Activated CD4-positive, alpha-beta T cell treated with anti-CD3 and anti-CD28 coated beads, Interleukin-2, Interleukin-4, amounts not matched to agents 100 ng/mL and 50 ng/mL, durations not matched to agents 16 hours and 8 hours (primary cell): ENCODE measurements at regions not wholly inside any gene's neighbourhood (a gene's known extent, or its start where the extent isn't known, plus 50 kb on each side); places are given as distances from the start of the nearest gene placed in this dataset.

Source experiments
- DNase-seq: peaks from one replicate; pipeline ENCODE4 v3.0.0-alpha.2; 2020; ENCODE audit warnings: low spot score

DNA sequence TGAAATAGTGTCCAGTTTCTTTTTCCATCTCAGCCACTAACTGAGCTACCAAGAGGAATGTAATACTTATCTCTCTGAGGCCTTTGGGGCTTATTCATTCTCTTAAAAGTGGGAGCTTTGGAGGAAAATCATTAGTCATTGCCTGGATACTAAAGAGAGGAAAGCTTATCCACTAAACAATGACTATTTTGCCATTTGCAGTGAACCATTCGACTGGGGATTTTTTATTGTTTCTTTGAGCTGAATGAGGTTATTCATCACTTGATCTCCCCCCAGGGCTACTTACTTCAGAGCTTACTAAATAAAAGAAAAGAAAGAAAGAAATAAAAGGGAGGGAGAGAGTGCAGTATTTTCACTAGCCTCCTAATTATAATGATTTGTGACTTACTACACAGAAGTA, 1329.5 kb upstream of the TENM3 start:
- no peak for DNase-seq

DNA sequence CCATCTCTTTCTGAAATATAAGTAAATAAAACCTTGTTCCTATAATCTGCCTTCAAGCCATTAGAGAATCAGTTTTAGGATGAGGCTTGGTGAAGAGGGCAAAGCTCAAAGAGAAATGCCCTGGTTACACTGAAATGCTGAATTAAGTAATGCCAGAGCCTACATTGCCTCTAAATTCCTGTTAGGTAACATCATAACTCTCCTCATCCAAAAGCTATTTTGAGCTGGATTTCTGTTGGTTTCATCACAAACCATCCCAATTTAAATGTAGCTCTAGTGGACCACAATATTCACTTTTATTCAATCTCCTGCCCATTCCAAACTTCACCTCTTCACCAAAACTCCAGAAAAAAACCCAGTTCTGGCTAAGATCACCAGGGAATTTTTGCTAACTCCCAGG, 1319.7 kb upstream of the TENM3 start:
- no peak for DNase-seq

DNA sequence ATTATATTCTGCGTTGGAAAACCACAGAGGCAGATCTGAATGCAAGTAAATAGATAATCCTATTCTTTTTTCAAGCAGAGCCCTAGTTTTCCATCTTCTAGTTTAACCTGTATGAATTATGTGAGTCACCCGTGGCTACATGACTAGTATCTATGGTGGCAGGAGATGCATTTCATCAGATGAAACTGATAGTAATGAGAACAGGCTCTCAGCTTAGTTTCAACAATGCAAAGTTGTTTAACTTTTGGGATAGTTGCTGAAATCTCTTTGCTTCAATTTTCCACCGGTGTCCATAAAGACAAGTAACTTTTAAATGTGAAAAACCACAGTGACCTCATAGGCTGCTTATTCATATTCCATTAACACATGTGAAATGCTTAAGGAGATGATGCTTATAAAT, 1317.4 kb upstream of the TENM3 start:
- DNase-seq, result no peak

DNA sequence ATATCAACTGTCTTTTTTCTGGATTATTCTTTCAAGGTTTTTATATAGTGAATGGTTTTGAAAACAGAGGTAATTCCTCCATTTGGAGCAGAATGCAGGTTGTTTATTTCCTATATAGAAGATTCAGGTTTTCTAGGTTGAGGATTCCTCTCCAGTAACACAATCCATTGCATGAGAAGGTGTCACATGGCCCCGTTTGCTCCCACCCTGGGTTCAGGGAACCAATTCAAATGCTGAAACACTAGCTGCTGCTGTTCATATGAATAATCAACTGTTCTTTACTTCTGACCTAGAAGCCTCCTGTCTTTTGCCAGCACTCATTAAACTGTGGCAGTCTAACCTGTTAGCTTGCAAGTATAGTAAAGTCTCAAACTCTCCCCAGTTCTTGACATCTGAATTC, 1316.9 kb upstream of the TENM3 start:
- DNase-seq, result no peak

DNA sequence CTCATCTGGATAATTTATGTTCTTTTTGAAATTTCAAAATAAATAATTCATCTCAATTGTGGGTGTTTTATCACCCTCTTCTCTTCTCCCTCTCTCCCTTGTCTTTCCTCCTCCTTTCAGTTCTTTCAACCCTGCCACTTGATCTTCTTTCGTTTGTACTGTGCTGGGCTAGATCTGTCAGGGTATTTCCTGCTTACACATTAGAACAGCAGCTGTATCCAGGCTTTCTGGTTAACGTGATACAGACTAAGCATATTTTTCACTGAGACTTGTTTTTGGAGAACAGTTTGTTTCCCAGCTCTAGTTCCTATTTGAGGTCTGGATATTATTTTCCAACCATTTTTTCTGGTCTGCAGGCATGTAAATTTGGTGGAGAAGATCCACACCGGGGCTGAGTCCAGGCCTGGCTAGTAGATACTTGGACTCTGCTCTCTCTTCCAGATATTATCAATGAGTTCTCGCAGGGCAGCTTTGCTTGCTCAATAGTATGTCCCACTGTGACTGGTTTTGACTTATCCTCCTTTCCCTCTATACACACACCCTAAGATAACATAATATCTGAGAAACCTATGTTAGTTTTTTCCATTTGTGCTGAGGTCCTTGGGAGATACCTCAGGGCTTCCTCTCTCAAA, 1310.7 kb upstream of the TENM3 start:
- no peak for DNase-seq

DNA sequence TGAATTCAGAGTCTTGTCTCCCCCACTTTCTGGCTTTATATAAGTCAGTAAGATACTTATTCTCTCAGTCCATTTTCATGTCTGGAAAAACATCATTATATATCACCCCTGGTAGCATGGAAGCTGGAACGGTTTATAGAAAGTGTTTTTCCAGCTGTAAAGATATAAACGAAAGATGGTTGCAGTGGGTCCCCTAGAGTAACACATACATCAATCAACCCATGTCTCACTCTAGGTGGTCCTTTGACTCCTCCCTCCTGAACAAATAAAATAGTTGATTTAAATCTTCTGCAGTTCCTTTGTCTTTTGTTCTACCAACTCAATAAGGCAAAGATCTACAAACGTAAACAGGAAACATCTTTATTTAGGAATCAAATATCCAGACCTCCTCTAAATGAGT, 1306.1 kb upstream of the TENM3 start:
- no peak for DNase-seq

DNA sequence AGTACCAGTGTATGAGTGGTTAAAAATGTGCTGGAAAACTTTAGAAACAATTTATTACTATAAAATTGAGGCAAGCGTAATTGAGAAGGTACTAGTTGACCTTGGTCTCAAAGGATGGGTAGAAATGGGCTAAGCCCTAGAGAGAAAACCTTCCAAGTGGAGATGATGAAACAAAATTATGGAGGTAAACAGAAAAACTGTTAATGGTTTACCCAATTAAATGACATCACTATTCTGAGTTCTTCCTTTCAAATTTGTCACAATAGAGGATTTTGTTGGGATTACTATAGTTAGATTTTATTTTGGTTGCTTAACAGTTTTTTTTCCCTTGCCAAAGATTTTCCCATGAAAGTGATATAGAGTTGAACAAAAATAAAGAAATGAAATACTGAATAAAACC, 1302.5 kb upstream of the TENM3 start:
- no peak for DNase-seq

DNA sequence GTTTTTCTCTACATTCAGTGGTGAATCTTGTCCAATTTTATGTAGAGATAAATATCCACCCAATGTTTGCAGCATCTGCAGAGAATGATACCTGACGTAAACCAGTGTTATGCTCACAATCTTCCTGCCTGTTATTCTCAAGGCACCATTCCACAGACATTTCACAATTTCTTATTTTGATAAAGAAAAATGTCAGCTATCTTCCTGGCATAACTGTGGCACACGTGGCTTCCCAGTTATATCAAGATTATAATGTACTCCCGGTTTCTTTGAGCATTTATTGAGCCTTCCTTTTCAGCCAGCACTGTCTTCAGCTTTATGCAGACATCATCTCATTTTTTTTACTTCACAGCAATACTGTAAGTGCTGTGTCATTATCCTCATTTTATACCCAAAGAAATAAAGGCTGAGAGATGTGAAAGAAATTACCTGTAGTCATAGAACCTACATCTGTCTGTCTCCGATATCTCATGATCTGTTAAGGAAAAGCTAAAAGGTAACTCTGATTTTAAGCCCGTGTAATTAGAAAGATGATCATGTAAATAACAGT, 1300.8 kb upstream of the TENM3 start:
- DNase-seq, result no peak

DNA sequence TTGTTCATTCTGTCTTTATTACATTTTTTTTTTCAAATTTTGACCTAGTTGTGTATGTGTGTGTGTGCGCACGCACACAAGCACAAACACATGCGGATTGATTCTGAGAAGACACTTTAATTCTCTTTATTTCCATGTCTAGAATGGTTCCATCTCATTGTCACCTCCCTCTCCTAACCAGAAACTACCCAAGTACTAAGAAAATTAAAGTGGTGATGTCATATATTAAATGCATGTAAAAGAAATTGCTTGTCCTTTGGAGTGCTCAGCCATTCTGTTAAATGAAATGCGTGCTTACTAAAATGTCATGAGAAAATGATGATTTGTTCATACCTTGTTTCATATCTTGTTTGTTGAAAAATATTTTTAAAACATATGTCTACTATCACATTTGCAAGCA, 1297.0 kb upstream of the TENM3 start:
- no peak for DNase-seq

DNA sequence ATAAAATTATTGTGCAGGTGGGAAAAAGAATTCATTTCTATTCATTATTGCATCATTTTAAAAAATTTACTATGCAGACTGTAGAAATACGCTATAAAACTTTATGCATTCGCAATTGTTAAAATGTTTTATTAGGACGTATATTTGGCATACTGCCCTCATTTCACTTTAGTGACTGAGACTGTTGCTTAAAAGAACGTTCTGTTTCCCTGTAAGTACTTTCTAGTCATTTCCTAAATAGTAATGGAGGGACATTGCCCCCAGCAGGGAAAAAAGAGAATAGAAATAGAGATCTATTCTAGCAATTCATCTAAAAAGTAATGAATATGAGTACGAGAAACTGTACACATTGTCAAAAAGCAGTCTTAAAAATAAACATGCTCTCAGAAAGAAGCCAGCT, 1295.8 kb upstream of the TENM3 start:
- DNase-seq, result no peak

DNA sequence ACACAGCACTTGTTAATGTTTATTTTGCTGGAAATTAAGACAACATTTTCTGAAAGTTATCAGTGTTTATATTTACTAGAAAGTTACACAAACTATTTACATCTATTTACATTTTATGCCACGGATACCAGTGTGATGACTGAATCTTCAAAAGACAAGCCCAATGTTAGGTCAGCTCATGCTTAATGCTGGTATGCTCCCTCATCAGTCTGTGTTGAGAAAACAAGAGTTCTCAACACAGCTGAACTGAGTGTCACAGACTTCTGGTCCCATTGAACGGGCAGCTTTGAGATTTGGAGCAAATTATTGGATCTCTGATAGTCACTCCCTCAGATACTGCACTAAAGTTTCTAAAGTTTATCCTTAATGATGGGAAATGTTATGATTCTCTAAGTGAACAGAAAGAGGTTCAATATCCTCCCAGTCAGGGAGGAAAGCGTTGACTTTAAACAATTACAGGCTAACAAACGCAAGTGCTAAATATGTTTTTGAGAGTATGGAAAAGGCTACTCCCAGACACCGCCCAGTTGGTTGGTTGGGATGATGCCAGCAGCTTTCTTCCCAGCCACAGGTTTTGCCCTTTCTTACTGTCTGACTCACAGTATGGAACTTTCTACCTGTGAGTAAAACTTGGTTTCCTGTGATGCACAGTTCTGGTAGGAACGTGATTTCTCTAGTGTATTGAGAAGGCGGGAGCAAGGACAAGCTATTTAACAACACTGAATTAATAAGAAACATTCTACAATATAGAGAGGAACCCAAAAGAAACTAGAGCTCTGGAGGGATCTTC, 1293.6 kb upstream of the TENM3 start:
- no peak for DNase-seq

DNA sequence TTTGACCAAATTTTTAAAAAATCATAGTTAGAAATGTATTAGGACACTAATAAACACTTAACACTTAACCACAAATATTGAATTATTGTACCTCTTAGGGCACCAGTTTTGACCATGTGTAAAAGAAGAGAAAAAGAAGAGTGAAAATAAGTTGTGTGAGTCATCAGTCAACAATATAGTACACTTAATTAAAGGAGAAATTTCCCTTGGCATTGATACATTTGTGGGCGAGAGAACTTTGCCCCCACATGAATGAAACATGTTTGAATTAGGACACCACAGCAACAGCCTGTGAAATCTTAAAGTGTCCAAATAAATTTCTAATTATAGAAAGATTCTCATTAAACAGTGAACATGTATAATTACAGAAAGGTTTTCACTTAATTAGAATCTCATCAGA, 1292.8 kb upstream of the TENM3 start:
- no peak for DNase-seq

DNA sequence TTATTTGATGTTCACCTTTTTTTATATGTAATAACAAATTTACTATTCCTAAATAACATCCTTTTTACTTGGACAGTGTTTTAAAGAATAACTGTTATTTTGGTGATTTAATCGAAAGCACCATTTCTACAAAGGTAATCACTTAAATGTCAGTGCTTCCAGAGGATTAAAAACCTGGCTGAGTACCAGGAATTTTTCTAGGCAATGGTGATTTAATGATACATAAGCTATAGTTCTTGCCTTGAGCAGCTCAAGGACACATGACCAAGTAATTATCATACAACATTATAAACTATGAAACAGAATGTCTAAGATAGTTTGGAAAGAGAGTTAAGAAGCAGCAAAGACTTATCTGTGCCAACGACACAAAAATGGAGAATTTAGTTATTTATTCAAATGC, 1291.9 kb upstream of the TENM3 start:
- no peak for DNase-seq

DNA sequence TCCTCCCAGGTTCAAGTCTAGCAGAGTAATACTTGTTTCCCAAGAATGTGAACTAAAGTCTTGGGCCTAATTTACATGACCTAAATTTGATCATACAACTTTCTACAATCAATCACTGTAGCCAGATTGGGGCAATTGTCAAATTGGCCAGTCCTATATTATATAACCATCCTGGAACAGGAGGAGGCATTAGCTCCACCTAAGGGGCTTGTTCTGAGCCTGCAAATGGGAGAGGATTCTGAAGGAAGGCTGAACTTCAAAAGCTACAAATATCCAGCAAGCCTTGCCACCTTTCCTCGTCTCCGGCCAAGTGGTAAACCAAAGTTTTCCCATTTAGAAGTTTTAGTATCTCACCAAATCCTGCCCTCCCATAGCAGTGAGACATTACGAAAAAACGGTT, 1289.6 kb upstream of the TENM3 start:
- no peak for DNase-seq

DNA sequence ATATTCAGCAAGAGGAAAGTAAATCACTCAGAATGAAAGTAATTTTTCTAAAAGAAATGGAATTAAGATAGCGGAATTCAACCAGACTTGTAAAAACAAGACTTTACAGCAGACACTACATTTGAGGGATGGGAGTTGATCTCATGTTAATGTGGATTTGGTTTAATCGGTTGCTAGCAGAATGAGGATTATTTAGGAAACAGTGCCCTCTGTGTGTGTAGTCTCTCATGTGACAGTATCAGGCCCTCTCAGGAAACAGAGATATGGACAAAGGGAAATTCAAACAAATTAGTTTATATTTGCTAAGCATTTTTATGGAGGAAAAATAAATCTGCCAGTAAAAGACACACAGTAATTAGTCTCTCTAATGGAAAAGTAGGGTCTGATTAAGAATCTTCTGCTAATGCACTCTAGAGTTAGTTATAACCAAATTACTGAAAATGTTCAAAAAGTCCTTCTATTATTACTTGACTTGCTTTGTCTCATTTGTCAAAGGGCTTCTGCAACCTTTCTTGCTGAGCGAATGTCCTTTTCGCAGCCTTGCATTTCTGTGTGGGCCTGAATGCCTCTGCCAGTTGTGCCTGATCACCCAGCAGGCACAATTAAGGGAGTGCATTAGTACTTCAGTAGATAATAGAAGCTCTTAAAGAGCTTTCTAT, 1282.3 kb upstream of the TENM3 start:
- DNase-seq, result no peak

DNA sequence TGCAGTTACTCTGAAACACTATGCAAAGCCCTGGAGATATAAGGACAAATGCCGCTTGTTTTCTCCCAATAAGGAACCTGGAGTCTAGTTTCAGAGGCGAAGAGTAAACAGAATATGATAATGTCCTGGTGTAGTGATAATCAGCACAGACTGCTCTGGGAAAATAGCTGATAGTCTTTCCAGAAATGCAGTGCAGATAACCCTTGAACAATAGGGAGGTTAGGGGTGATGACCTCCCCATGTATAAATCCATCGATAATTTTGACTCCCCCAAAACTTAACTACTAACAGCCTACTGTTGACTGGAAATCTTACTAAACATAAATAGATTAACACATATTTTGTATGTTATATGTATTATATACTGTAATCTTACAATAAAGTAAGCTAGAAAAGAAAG, 1280.9 kb upstream of the TENM3 start:
- no peak for DNase-seq

DNA sequence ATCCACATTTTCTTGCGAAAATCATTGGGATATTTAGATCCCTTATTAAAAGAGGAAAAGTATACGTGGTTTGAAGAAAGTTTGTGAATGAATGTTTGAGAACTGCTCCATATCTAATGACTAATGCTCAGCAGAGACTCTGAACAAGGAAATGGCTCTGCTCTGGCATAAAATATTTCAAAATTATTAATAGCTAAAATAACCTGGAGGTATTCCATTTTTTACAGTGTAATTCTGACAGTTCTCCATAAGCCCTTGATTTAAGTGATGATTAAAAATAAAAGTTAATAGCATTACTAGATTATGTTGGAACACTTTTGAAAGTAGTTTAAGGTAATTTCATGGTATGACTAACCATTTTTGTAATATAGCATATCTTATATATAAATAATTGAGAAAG, 1276.9 kb upstream of the TENM3 start:
- no peak for DNase-seq

DNA sequence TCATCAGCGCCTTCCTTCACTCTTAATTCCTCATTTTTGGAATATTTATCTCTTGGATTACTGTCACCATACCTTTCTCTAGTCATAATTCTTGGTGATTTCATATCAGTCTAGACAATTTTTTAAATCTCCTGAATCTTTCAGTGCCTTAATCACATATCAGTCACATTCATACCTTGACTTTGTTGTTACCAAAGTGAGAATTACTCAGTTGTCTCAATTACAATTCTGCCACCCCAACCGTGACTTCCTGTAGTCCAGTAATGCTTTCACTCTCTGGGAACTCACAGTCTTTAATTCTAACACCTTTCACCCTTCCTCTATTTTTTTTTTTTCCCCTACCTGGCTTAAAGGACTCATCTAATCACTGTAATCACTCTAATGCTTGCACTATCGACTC, 1275.3 kb upstream of the TENM3 start:
- DNase-seq, result no peak

DNA sequence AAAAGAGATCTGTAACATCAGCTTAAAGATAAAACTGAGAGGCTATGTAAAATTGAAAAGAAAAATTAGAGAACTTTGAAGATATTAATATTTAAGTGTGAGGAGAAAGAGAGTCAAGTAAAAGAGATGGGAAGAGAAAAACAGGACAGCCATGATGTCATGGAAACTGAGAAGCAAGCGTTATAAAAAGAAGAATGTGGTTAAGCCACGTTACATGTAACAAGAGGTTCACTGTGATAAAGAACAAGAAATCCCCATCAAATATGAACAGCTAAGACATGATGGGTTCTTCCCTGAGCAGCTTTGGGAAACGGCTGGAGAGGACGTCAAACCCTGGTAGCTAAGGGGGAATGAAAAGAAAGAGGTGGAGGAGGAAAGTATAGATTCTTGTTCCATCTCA, 1269.3 kb upstream of the TENM3 start:
- DNase-seq, result no peak

DNA sequence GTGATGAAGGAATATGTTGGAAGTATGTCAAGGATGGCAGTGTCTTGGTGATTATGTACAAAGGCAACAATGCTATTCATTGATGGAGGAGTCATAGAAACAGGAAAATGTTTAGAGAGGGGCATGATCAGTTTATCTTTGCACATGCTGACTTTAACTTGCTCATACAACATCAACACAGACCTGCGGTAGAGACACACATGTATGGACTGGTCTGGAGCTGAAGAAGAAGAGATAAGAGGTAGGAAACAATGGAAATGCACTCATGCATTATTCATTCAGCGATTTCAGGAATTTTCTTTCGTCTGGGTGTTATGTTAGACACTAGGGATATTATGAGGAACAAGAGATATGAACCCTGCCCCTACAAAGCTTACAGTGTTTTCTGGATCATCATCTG, 1252.3 kb upstream of the TENM3 start:
- DNase-seq, result no peak

DNA sequence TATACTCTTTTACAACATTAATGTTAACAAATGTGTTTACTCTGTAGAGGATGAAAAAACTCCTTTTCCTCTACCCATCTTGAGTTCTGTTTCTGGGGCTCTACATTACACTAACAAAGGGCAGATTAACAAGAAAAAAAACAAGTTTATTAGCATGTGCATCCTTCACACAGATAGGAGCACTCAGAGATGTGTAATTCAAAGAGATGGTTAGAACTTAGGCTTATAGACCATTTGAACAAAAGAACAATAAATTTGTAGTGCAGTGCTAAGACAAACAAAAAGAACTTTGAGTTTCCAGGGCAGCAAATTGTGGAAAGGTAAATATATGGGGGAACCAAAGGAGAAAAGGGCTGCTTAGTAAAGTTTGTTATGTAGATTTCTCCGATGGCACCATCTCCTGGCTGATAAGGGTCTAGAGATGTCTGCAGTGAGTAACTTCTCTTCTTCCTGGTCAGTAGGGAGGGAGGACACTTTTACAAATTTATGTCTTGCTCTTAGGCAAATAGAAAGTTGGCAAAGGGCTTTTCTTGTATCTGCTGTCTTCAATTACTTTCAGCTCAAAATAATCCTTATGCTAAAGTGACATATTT, 1249.9 kb upstream of the TENM3 start:
- DNase-seq, result no peak

DNA sequence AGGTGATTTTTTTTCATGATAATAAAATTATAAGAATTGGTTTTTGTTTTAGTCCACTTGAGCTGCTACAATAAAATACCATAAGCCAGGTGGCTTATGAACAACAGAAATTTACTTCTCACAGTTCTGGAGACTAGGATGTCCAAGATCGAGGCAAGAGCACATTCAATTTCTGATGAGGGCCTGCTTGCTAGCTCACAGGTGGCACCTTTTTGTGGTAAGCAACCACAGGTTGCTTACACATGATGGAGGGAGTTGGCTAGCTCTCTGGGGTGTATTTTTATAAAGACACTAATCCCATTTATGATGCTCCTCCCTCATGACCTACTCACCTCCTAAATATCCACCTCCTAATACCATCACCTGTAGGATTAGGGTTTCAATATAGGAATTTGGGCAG, 1248.5 kb upstream of the TENM3 start:
- DNase-seq, result no peak

DNA sequence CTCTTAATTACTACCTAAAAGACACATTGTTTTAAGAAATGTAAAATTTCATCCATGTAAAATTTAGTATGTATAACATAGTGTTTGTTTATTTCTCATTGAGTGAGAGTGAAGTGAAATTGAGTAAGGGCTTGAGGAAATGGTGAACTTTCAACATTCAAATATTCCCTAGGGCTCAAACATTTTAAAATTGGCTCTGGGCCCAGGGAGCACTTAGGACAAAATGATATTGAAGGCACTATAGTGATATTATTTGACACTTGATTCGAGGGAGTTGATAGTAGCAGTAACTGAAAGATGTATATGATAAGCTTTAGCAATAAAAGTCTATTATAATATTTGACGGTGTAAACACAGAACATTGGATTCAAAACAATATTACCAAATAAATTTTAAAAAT, 1244.0 kb upstream of the TENM3 start:
- DNase-seq, result no peak
